HepG2 (cell line): ENCODE measurements at regions not wholly inside any gene's neighbourhood (a gene's known extent, or its start where the extent isn't known, plus 50 kb on each side); places are given as distances from the start of the nearest gene placed in this dataset.

Experiments
- EP300 ChIP-seq, 3 experiments: sonication (generic) in 1 of 3; formaldehyde crosslinking in 1 of 3; IDR thresholded peaks; 2 replicates each; pipeline versions ENCODE4 v1.5.1 to v1.6.1; 2011 to 2020; ENCODE audit warnings: low read depth in 2 of 3, low read length in 2 of 3, borderline replicate concordance in 1 of 3, improper control_type of control experiment in 1 of 3, mild to moderate bottlenecking in 1 of 3, missing genetic modification reagents in 1 of 3, moderate library complexity in 1 of 3
- JDP2 ChIP-seq: sonication (generic); formaldehyde crosslinking; IDR thresholded peaks from 2 replicates; pipeline ENCODE4 v1.8.1; 2022; ENCODE audit warnings: missing genetic modification reagents, borderline replicate concordance
- ZFAT ChIP-seq: sonication (generic); formaldehyde crosslinking; conservative IDR thresholded peaks from 2 replicates; pipeline ENCODE4 v1.8.1; 2023; ENCODE audit warnings: missing genetic modification reagents, inconsistent platforms

- no peak for TF ChIP-seq JDP2 (CRISPR knock-in tag)
- TF ChIP-seq ZFAT, result no peak
- no peak for TF ChIP-seq EP300 (IDR thresholded peaks at IDR 0.05; ENCODE audit: low read depth in 2 of 2, low read length in 2 of 2)
- no peak for TF ChIP-seq EP300 (CRISPR knock-in tag; IDR thresholded peaks at IDR 0.05; ENCODE audit: borderline replicate concordance)
Observed at GRCh38 chr10:33684211-33684611, 349.7 kb upstream of the NRP1 start.
